PC-9 (cell line): ENCODE measurements at regions not wholly inside any gene's neighbourhood (a gene's known extent, or its start where the extent isn't known, plus 50 kb on each side); places are given as distances from the start of the nearest gene placed in this dataset.

Experiments
- EZH2 ChIP-seq: fragments of 200-600 bp; sonication (generic); IDR thresholded peaks from 2 replicates; pipeline ENCODE4 v1.8.0; 2017; ENCODE audit warnings: antibody characterized with exemption, low read depth
- TF ChIP-seq, protein P1 (sequence below): fragments of 200-600 bp; sonication (generic); conservative IDR thresholded peaks from 2 replicates; pipeline ENCODE4 v1.6.1; 2017; ENCODE audit warnings: mixed run types, antibody characterized with exemption, mild to moderate bottlenecking, moderate library complexity

DNA sequence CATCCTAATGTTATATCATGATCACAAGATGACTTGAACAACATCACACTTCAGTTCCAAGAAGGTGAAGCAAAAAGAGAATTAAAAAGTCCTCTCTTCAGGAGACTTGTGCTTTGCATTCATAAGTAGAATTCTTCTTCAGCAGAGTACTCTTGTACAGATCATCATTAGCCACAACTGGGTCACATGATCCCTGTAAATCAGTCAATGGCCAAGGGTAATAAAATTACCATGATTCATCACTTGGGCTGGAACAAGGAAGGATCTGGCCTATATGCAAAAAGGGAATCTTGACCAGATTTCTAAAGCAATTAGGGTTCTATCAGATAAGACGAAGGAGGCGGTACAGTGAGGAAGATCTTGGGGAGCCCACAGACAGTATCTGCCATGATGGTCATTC lies 458.0 kb upstream of the DEPDC1 start:
- TF ChIP-seq, protein P1, sequence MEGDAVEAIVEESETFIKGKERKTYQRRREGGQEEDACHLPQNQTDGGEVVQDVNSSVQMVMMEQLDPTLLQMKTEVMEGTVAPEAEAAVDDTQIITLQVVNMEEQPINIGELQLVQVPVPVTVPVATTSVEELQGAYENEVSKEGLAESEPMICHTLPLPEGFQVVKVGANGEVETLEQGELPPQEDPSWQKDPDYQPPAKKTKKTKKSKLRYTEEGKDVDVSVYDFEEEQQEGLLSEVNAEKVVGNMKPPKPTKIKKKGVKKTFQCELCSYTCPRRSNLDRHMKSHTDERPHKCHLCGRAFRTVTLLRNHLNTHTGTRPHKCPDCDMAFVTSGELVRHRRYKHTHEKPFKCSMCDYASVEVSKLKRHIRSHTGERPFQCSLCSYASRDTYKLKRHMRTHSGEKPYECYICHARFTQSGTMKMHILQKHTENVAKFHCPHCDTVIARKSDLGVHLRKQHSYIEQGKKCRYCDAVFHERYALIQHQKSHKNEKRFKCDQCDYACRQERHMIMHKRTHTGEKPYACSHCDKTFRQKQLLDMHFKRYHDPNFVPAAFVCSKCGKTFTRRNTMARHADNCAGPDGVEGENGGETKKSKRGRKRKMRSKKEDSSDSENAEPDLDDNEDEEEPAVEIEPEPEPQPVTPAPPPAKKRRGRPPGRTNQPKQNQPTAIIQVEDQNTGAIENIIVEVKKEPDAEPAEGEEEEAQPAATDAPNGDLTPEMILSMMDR: no peak
- TF ChIP-seq EZH2: no peak
